Activated B cell treated with CpG ODN at 0.5 μM for 24 hours (primary cell): ENCODE measurements at regions not wholly inside any gene's neighbourhood (a gene's known extent, or its start where the extent isn't known, plus 50 kb on each side); places are given as distances from the start of the nearest gene placed in this dataset.

Experiments
- ATAC-seq: fragments of 200-7000 bp; cut with Tn5 transposase; one replicate; pipeline ENCODE4 v1.10.0; 2021; ENCODE audit warnings: low read depth, mild to moderate bottlenecking, moderate library complexity
- CTCF ChIA-PET: fragments of 350-600 bp; sonication (Branson Sonifier 250); formaldehyde crosslinking; loops from one replicate; lab custom pipeline; 2021; ENCODE audit warnings: antibody characterized with exemption; lab: Charles Lee
- POLR2A ChIA-PET: fragments of 350-600 bp; sonication (Branson Sonifier 250); formaldehyde crosslinking; loops from one replicate; lab custom pipeline; 2021; ENCODE audit warnings: antibody characterized with exemption; lab: Charles Lee
- DNase-seq: peaks from one replicate; pipeline ENCODE4 v3.0.0; 2022
- H3K27ac Mint-ChIP-seq: one replicate; pipeline ENCODE4 v1.8.0; 2020; ENCODE audit warnings: mixed read lengths
- H3K27me3 Mint-ChIP-seq: one replicate; pipeline ENCODE4 v1.8.0; 2021; ENCODE audit warnings: mixed read lengths
- H3K36me3 Mint-ChIP-seq: one replicate; pipeline ENCODE4 v1.8.0; 2021; ENCODE audit warnings: low read depth, mixed read lengths
- H3K4me1 Mint-ChIP-seq: one replicate; pipeline ENCODE4 v1.8.0; 2021; ENCODE audit warnings: mixed read lengths
- H3K4me3 Mint-ChIP-seq: one replicate; pipeline ENCODE4 v1.8.0; 2020; ENCODE audit warnings: mild to moderate bottlenecking, mixed read lengths
- H3K9me3 Mint-ChIP-seq: one replicate; pipeline ENCODE4 v1.8.0; 2020; ENCODE audit warnings: mixed read lengths
- CTCF ChIP-seq: fragments of 200-600 bp; IDR thresholded peaks from one replicate; pipeline ENCODE4 v1.8.0; 2022; ENCODE audit warnings: antibody characterized with exemption, mild to moderate bottlenecking
- intact Hi-C: fragments of 100-400 bp; cut with micrococcal nuclease; formaldehyde crosslinking; loops from one replicate; pipeline ENCODE4 v1.15.1; 2024

DNA sequence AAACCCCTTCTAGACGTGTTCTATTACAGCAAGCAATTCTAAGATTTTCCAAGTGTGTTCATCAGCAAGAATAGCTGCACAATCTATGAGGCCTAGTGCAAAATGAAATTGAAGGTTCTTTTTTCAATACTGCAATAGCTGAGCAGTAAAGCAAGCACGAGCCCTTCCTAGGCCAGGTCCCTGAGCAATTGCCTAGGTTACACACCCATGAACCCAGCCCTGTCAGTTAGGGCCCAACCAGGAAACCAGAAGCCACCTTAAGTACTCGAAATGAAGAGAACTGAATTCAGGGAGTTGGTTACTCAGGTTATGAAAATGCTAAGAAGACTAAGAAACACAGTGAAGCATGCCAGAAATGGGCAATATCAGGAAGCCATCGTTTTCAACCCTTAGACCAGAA, 52.0 kb upstream of the VWC2 start:
- H3K4me3 Mint-ChIP-seq, result no peak overlapping the region
- intact Hi-C loops, result no loop called here
- no peak for DNase-seq
- H3K27me3 Mint-ChIP-seq, result no peaks in the 10 kb centered on the region
- CTCF ChIA-PET, result no interaction called here
- no peak for TF ChIP-seq CTCF
- no peak overlapping the region for H3K27ac Mint-ChIP-seq
- ATAC-seq, result no peak
- no peaks in the 10 kb centered on the region for H3K9me3 Mint-ChIP-seq
- POLR2A ChIA-PET, result no interaction called here
- no peaks in the 10 kb centered on the region for H3K4me1 Mint-ChIP-seq
- H3K36me3 Mint-ChIP-seq, result no peaks in the 10 kb centered on the region
